Loucy (cell line): ENCODE measurements at regions not wholly inside any gene's neighbourhood (a gene's known extent, or its start where the extent isn't known, plus 50 kb on each side); places are given as distances from the start of the nearest gene placed in this dataset.
"Not testable (repeated sequence)": the region's sequence is repeated elsewhere in the genome, so short reads cannot be mapped to it uniquely, and the experiment has no call there.

ENCODE experiments used
- H2AFZ ChIP-seq: fragments of 200-600 bp; sonication (generic); 2 replicates; pipeline ENCODE4 v1.6.0; 2016; ENCODE audit warnings: antibody characterized with exemption, mild to moderate bottlenecking, low read length, moderate library complexity
- H3F3A ChIP-seq: fragments of 200-600 bp; 2 replicates; pipeline ENCODE4 v1.6.0; 2016; ENCODE audit warnings: antibody characterized with exemption, low read depth, mild to moderate bottlenecking
- H3K27me3 ChIP-seq: fragments of 200-600 bp; sonication (generic); 2 replicates; pipeline ENCODE4 v1.6.1; 2014; ENCODE audit warnings: low read length, mild to moderate bottlenecking; ENCODE audit not compliant: insufficient read depth, poor library complexity, severe bottlenecking
- H3K36me3 ChIP-seq: fragments of 200-600 bp; sonication (generic); 2 replicates; pipeline ENCODE4 v1.6.1; 2016; ENCODE audit warnings: low read length; ENCODE audit not compliant: insufficient read depth
- H3K4me1 ChIP-seq: fragments of 200-600 bp; sonication (generic); 2 replicates; pipeline ENCODE4 v1.5.1; 2014; ENCODE audit warnings: low read length, mild to moderate bottlenecking; ENCODE audit not compliant: insufficient read depth, poor library complexity, severe bottlenecking
- H3K4me2 ChIP-seq: fragments of 200-600 bp; sonication (generic); 2 replicates; pipeline ENCODE4 v1.6.0; 2014; ENCODE audit warnings: antibody characterized with exemption, low read length, low read depth, mild to moderate bottlenecking; ENCODE audit not compliant: poor library complexity, severe bottlenecking
- H3K4me3 ChIP-seq: fragments of 200-600 bp; sonication (generic); 2 replicates; pipeline ENCODE4 v1.5.1; 2014; ENCODE audit warnings: low read length, mild to moderate bottlenecking, mixed read lengths; ENCODE audit not compliant: poor library complexity, severe bottlenecking
- H3K79me2 ChIP-seq: fragments of 200-600 bp; sonication (generic); 2 replicates; pipeline ENCODE4 v1.6.1; 2014; ENCODE audit warnings: low read length; ENCODE audit not compliant: insufficient read depth
- H3K9ac ChIP-seq: fragments of 200-600 bp; sonication (generic); 2 replicates; pipeline ENCODE4 v1.6.0; 2014; ENCODE audit warnings: mild to moderate bottlenecking, low read depth, low read length, moderate library complexity; ENCODE audit not compliant: poor library complexity, severe bottlenecking
- H3K9me2 ChIP-seq: fragments of 200-600 bp; sonication (generic); replicated peaks from 2 replicates; pipeline ENCODE4 v1.6.1; 2016; ENCODE audit warnings: low read depth, low read length, mixed read lengths
- H3K9me3 ChIP-seq: fragments of 200-600 bp; sonication (generic); 2 replicates; pipeline ENCODE4 v1.6.1; 2014; ENCODE audit warnings: mild to moderate bottlenecking, antibody characterized with exemption, low read length, low read depth; ENCODE audit not compliant: insufficient read depth
- H4K20me1 ChIP-seq: fragments of 200-600 bp; sonication (generic); 2 replicates; pipeline ENCODE4 v1.6.0; 2014; ENCODE audit warnings: antibody characterized with exemption, low read length, mild to moderate bottlenecking; ENCODE audit not compliant: insufficient read depth, poor library complexity, severe bottlenecking
- CTCF ChIP-seq: fragments of 200-600 bp; sonication (generic); conservative IDR thresholded peaks from 2 replicates; pipeline ENCODE4 v1.5.1; 2014; ENCODE audit warnings: mild to moderate bottlenecking, antibody characterized with exemption, low read length
- EZH2phosphoT487 ChIP-seq: fragments of 200-600 bp; IDR thresholded peaks from 2 replicates; pipeline ENCODE4 v1.6.1; 2018; ENCODE audit warnings: antibody characterized with exemption, mild to moderate bottlenecking, moderate library complexity, borderline replicate concordance

- Histone ChIP-seq H3K4me2 (no peak overlapping the region), H3K27me3 (no peaks in the 10 kb centered on the region), H3K36me3 (no peaks in the 10 kb centered on the region), H3K79me2 (no peaks in the 10 kb centered on the region), H3K9ac (no peak overlapping the region), H3K4me1 (no peaks in the 10 kb centered on the region), H3K9me3 (no peaks in the 10 kb centered on the region), H4K20me1 (no peaks in the 10 kb centered on the region), H2AFZ (no peak overlapping the region), H3F3A (no peaks in the 10 kb centered on the region), H3K4me3 (no peak overlapping the region), H3K9me2 (no peaks in the 10 kb centered on the region)
- TF ChIP-seq CTCF, result no peak
- no peak for TF ChIP-seq EZH2phosphoT487
Measured at GRCh38 chr2:167843657-167844056, 403.7 kb downstream of the STK39 start.

GRCh38 chr2:167843217-167843616 lies 404.2 kb downstream of the STK39 start:
- no peaks in the 10 kb centered on the region for H3K79me2 ChIP-seq
- no peak overlapping the region for H3K4me2 ChIP-seq
- no peak for TF ChIP-seq CTCF
- TF ChIP-seq EZH2phosphoT487, result no peak
- H3K9ac ChIP-seq, result no peak overlapping the region
- no peaks in the 10 kb centered on the region for H3K4me1 ChIP-seq
- H4K20me1 ChIP-seq, result no peaks in the 10 kb centered on the region
- no peak overlapping the region for H3K4me3 ChIP-seq
- no peaks in the 10 kb centered on the region for H3K9me3 ChIP-seq
- H3K36me3 ChIP-seq, result no peaks in the 10 kb centered on the region
- no peaks in the 10 kb centered on the region for H3K9me2 ChIP-seq
- no peaks in the 10 kb centered on the region for H3K27me3 ChIP-seq
- no peaks in the 10 kb centered on the region for H3F3A ChIP-seq
- no peak overlapping the region for H2AFZ ChIP-seq

GRCh38 chr2:167842047-167842446 lies 405.3 kb downstream of the STK39 start:
- Histone ChIP-seq H3K4me3 (no peak overlapping the region), H3K79me2 (no peaks in the 10 kb centered on the region), H3K27me3 (no peaks in the 10 kb centered on the region), H3K4me1 (no peaks in the 10 kb centered on the region), H3K9me3 (no peaks in the 10 kb centered on the region), H3K36me3 (no peaks in the 10 kb centered on the region), H3F3A (no peaks in the 10 kb centered on the region), H3K4me2 (no peak overlapping the region), H2AFZ (no peak overlapping the region), H3K9me2 (no peaks in the 10 kb centered on the region), H4K20me1 (no peaks in the 10 kb centered on the region), H3K9ac (no peak overlapping the region)
- TF ChIP-seq CTCF, result no peak
- no peak for TF ChIP-seq EZH2phosphoT487

- not testable (repeated sequence) for H3K9ac ChIP-seq, H3K4me3 ChIP-seq, H3K9me2 ChIP-seq, H3K9me3 ChIP-seq, H3K36me3 ChIP-seq, H2AFZ ChIP-seq, H3K27me3 ChIP-seq, H4K20me1 ChIP-seq, H3K4me1 ChIP-seq, H3K4me2 ChIP-seq, H3F3A ChIP-seq, H3K79me2 ChIP-seq
Measured at GRCh38 chr2:167835290-167835689, 412.1 kb downstream of the STK39 start.
